Urinary bladder (tissue), 3 donors: ENCODE measurements at regions not wholly inside any gene's neighbourhood (a gene's known extent, or its start where the extent isn't known, plus 50 kb on each side); places are given as distances from the start of the nearest gene placed in this dataset.
"Not testable (repeated sequence)": the region's sequence is repeated elsewhere in the genome, so short reads cannot be mapped to it uniquely, and the experiment has no call there.

Experiments used
- DNase-seq: peaks from one replicate; pipeline ENCODE4 v3.0.0-alpha.2; 2015; ENCODE audit errors: extremely low spot score
- H3K27ac ChIP-seq: one replicate; pipeline ENCODE4 v1.5.1; 2013; ENCODE audit warnings: low read depth, mild to moderate bottlenecking, moderate library complexity
- H3K36me3 ChIP-seq: one replicate; pipeline ENCODE4 v1.6.1; 2013; ENCODE audit warnings: mild to moderate bottlenecking, moderate library complexity; ENCODE audit not compliant: insufficient read depth
- H3K4me1 ChIP-seq: one replicate; pipeline ENCODE4 v1.6.1; 2013; ENCODE audit warnings: mild to moderate bottlenecking, moderate library complexity; ENCODE audit not compliant: insufficient read depth
- H3K4me3 ChIP-seq: one replicate; pipeline ENCODE4 v1.5.1; 2013; ENCODE audit warnings: low read depth, low read length
- WGBS: extraction: QIAGEN DNeasy Blood & Tissue Kit; methylation state at CpG from one replicate; pipeline ENCODE4 v1.1.7; 2013; 5-methylcytosine and 5-hydroxymethylcytosine counted together
- donor health status: healthy with polysubstance abuse.
- donor health status: healthy.

DNA sequence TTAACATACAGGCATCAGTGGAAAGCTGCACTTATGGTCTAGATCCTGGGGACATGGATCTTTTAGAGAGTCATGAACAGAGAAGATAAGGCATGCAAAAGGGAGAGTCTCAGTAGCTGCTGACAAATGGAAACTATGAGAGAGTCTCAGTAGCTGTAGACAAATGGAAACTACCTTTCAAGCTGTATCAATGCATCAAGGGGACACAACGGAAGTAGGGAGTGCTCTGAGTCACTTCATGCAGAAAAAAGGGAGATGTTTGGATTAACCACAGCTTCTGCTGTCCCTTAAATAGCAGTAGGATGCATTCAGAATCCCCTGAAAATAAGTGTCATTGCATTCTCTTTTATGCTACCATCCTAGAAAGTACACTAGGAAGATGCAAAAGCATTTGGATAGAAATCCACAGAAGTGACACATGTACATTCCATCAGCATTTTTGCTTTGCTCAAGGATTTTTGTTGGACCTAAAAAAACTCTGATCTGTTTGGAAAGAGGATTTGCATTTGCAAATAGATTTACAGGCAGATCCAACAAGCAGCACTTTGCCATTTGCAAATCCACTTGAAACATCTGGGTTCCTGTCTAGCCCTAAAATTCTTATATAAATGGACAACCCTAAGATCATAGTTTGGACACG is 227.5 kb upstream of the LMO3 start:
- no peak overlapping the region for H3K27ac ChIP-seq
- WGBS: 50% methylated on average over 2 of the region's 2 CpGs
- DNase-seq: no peak

DNA sequence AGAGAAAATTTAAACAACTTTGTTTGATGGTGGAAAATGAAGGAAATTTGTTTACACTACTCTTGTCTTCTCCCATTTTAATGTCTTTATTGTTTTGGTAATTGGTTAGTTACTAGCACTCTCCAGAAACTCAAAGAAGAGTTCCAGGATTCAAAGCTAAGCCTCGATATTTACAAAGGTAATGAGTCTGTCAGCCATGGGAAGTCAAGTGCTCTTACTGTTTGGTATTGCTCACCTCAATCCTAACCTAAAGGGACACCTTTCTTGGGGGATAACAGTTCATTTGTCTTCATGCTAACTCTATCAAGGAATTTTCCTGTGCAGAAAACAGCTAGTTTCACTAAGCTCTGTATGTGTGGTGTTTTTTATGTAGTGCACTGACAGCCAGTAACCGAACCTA is 222.9 kb upstream of the LMO3 start:
- Histone ChIP-seq H3K36me3 (no peaks in the 10 kb centered on the region), H3K4me3 (no peak overlapping the region), H3K4me1 (no peaks in the 10 kb centered on the region), H3K27ac (no peak overlapping the region)
- 61% methylated on average over 2 of the region's 2 CpGs for WGBS
- DNase-seq: no peak

More for the DNA sequence above, 227.5 kb upstream of the LMO3 start:
- H3K4me3 ChIP-seq: no peak overlapping the region
- no peaks in the 10 kb centered on the region for H3K4me1 ChIP-seq
- H3K36me3 ChIP-seq: no peaks in the 10 kb centered on the region

DNA sequence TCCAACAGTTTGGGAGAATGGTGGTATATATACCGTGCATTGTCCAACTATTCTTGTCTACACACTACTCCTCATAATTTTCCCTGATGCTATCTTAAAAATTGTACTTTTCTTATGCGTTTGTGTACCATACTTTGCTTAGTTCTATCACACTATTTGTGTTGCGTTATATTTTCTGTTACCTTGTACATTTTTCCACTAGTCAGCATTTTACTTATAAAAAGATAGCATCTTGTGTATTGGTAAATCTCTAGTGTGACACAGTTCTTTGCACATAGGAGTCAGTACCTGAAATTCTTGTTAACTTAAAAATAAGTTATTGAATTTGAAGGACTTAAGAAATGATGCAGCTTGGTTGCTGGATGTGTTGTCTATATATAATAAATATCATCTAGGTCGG is 201.8 kb upstream of the LMO3 start:
- no peak for DNase-seq
- H3K36me3 ChIP-seq: no peaks in the 10 kb centered on the region
- no peak overlapping the region for H3K27ac ChIP-seq
- H3K4me1 ChIP-seq: no peaks in the 10 kb centered on the region
- H3K4me3 ChIP-seq: no peak overlapping the region
- WGBS: 92% methylated on average over 4 of the region's 4 CpGs

DNA sequence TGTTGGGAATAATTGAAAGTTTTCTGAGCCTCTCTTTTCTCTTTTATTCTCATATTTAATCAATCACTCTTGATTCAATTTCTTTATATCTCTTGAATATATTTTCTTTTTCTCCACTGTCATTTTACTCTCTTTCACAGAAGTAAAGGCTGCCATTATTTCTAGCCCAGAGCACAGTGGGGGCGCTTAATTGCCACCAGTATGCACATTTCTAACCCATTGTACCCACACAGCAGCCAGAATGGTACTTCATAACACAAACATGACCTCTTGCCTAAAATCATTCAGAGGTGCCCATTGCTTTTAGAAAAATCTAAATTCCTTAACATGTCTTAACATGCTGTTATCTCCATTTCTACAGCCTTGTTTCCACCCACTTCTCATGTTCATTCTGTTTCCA is 190.2 kb upstream of the LMO3 start:
- Histone ChIP-seq H3K4me1 (no peaks in the 10 kb centered on the region), H3K4me3 (no peak overlapping the region), H3K36me3 (no peaks in the 10 kb centered on the region), H3K27ac (no peak overlapping the region)
- no peak for DNase-seq
- 64% methylated on average over 1 of the region's 1 CpG for WGBS

DNA sequence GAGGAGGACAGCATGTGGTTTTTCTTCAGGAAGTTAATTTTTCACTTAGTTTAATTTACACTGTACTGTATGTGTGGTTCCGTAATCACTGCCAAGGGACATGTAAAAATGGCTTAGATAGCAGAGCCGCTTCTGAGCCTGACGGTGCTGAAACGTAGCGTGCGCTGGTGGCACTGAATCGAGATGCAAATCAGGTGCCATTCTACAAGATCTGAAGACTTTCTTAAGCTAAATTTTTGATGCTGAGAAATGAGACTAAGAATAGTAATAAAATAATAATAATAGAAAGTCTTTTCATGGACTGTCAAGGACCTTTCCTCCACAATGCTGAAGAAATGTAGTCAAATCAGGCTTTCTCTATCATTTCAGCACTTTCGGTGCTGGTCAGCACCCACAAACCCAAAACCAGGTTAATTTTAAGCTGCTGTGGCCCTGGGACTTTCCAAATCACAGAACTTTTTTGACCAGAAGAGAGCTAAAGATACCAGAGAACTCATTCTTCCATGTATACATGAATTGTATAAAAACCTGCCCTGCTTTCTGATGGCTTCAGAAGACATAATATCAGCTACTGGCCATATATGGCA is 183.3 kb upstream of the LMO3 start:
- DNase-seq: no peak
- H3K4me1 ChIP-seq: no peaks in the 10 kb centered on the region
- 53% methylated on average over 8 of the region's 8 CpGs for WGBS
- no peaks in the 10 kb centered on the region for H3K36me3 ChIP-seq
- H3K4me3 ChIP-seq: no peak overlapping the region
- no peak overlapping the region for H3K27ac ChIP-seq

DNA sequence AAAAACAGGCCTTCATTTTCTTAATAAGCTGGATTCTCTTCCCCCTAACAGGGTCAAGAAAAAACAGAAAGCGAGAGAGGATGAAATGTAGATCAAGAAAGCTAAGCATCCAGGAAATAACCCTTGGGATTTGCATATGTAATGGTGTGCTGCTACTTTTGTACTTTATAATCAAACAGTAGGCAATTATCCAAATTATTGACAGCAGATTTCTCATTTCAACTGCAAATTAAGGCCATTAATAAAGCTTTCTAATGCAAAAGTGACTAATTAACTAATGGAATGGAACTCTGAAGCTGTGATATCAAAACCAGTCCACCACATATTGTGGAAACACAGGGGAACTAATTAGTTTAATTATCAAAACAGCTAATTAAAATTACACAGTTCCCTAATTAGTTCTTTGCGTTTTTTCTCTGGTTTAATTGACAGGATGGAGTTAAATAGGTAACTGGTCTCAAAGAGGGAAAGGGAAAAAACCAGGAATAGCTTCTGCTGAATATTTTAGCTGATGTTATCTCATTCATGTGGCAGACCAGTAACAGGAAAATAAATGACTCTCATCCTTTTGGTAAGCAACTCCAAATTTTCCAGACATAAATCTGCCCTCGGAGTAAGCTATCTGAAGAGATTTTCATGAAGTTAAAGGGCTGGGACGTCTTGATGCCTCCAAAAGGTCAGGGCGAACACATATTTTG is 182.7 kb upstream of the LMO3 start:
- Histone ChIP-seq H3K4me1 (no peaks in the 10 kb centered on the region), H3K4me3 (no peak overlapping the region), H3K27ac (no peak overlapping the region), H3K36me3 (no peaks in the 10 kb centered on the region)
- DNase-seq: no peak
- 50% methylated on average over 5 of the region's 5 CpGs for WGBS

DNA sequence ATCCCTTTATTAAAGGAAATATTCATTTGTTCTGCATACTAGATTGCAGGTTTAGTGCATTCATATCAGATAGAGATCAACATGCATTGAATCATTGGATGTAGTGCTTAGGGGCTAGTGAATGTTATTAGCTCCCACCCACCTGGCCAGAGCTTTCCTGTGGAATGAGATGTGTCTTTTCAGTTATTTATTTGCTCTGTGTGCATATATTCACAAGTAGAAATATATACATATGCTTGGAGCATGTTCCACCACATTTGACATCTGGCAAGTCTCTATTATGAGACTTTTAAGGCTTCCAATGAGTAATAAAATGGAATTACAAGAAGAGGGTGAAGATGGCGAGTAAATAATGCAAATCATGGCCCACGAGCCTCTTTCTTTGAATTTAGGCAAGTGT is 180.0 kb upstream of the LMO3 start:
- Histone ChIP-seq H3K36me3 (no peaks in the 10 kb centered on the region), H3K4me1 (no peaks in the 10 kb centered on the region), H3K4me3 (no peak overlapping the region), H3K27ac (no peak overlapping the region)
- WGBS: 61% methylated on average over 2 of the region's 2 CpGs
- no peak for DNase-seq

DNA sequence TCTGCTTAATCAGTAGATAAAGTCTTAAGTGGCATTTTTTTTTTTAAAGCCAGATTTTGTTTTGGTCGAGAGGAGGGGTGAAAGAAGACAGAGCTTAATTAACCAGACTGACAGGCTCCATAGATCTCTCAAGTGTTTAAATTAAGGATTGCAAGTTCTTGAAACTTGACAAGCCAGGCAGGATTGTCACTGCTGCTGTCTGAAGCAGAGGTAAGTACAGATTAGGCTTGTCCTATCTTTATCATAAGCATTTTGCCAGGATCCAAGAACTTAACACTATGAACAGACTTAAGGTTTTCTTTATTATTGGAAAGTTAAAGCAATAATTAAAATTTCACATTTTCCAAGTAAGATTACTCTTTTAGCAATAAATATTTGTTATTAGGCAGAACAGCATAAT is 179.6 kb upstream of the LMO3 start:
- Histone ChIP-seq H3K27ac (no peak overlapping the region), H3K4me1 (no peaks in the 10 kb centered on the region), H3K36me3 (no peaks in the 10 kb centered on the region), H3K4me3 (no peak overlapping the region)
- DNase-seq: no peak
- WGBS: 33% methylated on average over 1 of the region's 1 CpG

DNA sequence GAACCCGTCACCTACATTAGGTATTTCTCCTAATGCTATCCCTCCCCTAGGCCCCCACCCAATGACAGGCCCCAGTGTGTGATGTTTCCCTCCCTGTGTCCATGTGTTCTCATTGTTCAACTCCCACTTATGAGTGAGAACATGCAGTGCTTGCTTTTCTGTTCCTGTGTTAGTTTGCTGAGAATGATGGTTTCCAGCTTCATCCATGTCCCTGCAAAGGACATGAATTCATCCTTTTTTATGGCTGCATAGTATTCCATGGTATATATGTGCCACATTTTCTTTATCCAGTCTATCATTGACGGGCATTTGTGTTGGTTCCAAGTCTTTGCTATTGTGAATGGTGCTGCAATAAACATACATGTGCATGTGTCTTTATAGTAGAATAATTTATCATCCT is 163.2 kb upstream of the LMO3 start:
- not testable (repeated sequence) for H3K36me3 ChIP-seq, DNase-seq, H3K4me3 ChIP-seq, H3K27ac ChIP-seq, H3K4me1 ChIP-seq
- 95% methylated on average over 2 of the region's 2 CpGs for WGBS

DNA sequence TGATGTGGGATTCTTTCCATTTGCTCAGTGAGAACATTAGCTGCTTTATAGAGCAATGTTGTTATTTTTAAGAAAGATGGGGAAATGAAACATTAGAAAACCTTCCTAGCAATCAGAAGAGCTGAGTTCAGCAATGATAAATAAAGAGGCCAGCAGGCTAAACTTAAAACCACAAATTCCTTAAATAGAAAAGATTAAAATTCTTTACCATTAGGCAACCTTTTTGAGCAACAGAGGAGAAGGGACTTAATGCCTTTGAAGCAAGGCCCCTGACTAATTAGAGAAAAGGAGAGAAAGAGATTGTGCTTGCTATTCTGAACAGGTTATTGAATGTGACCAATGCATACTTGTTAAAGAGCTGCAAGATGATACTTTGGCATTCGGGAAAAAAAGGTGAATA is 160.8 kb upstream of the LMO3 start:
- WGBS: 84% methylated on average over 1 of the region's 1 CpG

DNA sequence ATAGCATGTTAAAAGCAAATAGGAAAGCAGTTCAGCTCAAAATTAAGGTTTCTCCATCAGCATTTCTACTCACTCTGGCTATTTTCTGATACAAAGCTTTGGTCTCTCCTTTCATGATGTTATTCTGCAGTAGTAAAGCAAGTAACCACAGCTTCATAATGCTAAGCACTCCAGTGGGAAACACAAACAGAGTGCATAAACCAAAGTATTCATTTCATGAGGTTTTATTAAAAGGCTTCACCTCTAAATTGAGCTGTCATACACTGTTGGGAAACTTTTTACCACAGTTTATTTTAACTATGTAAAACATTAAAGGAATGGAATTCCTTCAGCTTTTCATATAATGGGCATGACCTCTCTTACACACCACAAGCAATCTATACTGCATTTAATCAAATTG is 157.9 kb upstream of the LMO3 start:
- no peaks in the 10 kb centered on the region for H3K36me3 ChIP-seq
- no peaks in the 10 kb centered on the region for H3K4me1 ChIP-seq
- no peak overlapping the region for H3K27ac ChIP-seq
- no peak overlapping the region for H3K4me3 ChIP-seq
- no peak for DNase-seq

More for the DNA sequence above, 160.8 kb upstream of the LMO3 start:
- Histone ChIP-seq H3K4me1 (no peaks in the 10 kb centered on the region), H3K4me3 (no peak overlapping the region), H3K27ac (no peak overlapping the region), H3K36me3 (no peaks in the 10 kb centered on the region)
- no peak for DNase-seq

DNA sequence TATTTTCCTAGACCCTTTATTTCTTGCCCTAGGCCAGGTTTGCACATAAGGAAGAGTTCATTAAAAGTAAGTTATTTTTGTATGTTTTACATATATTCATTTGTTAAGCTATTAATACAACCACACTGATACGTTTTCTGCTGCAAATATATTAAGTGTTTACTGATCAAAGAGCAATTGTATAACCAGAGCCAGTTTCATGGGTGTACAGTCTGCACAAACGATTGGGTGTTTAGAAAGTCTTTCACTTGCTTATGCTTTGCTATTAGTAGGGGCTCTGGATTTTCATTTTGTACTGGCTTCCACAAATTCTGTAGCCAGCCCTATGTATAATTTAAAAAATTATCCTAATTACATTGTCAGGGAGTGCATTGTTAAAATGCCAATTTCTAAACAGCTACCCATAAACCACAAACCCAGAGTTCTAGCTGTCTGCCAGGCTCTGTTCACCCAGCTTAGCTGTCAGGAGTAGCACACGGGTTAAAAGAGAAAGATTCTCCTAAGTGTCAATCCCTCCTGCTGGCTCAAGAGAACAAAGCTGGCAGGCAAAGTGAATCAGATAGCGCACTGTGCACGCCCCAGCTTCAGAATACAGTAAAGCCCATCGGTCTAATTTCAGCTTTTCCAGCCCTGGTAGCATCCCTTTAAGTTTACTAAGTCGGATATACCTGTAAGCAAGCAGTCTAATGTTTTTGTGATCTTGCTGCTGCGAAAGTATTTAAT is 151.0 kb upstream of the LMO3 start:
- Histone ChIP-seq H3K27ac (no peak overlapping the region), H3K4me1 (no peaks in the 10 kb centered on the region), H3K4me3 (no peak overlapping the region), H3K36me3 (no peaks in the 10 kb centered on the region)
- WGBS: 40% methylated on average over 8 of the region's 8 CpGs
- DNase-seq: no peak

DNA sequence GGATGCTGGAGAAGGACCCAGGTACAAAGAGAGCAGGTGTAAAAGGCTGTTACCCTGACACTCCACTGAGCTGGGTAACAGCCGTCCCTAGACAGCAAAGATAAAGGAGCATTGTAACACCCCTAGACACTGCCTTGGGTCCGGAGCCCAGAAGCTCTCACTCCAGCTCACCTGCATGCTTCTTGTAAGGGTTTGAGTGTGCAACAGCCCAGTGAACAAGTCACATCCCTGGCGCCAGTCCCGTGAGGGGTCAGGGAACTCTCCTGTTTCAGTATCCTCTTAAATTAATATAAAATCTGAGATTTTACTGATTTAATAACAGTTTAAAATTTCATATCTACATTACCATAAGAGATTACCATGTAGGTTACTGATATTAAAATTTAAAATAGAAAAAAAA is 124.8 kb upstream of the LMO3 start:
- 81% methylated on average over 4 of the region's 4 CpGs for WGBS
- Histone ChIP-seq H3K4me3 (no peak overlapping the region), H3K4me1 (no peaks in the 10 kb centered on the region), H3K36me3 (no peaks in the 10 kb centered on the region), H3K27ac (no peak overlapping the region)
- no peak for DNase-seq

DNA sequence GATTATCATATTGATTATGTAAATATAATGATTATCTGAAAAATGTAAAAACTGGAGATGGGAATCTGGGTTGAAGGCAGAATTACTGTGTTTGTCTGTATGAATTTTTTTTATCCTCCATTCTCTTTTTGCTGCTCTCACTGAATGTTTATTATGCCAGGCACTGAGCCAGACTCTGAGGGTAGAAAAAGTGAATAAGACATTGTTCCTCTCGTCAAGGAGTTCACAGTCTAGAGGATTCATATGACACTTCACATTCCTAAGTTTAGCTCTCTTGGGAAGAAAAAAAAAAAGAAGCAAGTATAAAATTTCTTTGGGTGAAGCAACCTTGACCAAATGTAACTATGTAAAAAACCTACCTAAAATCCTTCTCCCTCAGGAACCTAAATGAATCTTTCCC is 120.9 kb upstream of the LMO3 start:
- Histone ChIP-seq H3K4me3 (no peak overlapping the region), H3K27ac (no peak overlapping the region), H3K4me1 (no peaks in the 10 kb centered on the region), H3K36me3 (no peaks in the 10 kb centered on the region)
- WGBS: 16% methylated on average over 1 of the region's 1 CpG
- no peak for DNase-seq
